ENCODE measurements at regions not wholly inside any gene's neighbourhood (a gene's known extent, or its start where the extent isn't known, plus 50 kb on each side); places are given as distances from the start of the nearest gene placed in this dataset.

DNA sequence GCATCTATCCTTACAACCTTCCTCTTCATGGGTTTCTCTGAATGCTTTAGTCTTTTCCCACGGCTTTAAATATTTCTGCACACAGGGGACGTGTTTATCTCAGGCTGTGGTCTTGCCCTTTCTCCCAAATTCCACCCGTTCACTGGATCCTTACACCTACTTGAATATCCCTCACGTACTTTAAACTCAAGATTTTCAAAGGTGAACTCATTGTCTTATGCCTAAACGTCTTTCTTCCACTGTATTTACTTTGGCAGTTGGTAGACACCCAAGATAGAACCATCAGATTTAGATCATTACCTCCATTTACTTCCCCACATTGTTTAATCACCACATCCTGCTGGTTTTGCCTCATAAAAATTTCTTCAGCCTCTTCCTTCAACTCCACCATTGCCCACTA lies 269.2 kb downstream of the CBLL2 start:
- Histone ChIP-seq H3K27me3 (no peaks in the 10 kb centered on the region), H3K36me3 (replicated peaks in 1 of 2; ENCODE audit: insufficient read depth in 1 of 2, low read depth in 2 of 2) (no peaks in the 10 kb centered on the region), H3K4me3 (no peak overlapping the region), H3K4me1 (no peaks in the 10 kb centered on the region), H3K9me3 (no peaks in the 10 kb centered on the region), H3K27ac (no peak overlapping the region)
- 46 to 55% methylated on average over 5 of the region's 5 CpGs for WGBS, 2 donors
- intact Hi-C loops (cut with DNase I), result no loop called here
- TF ChIP-seq, protein P1, sequence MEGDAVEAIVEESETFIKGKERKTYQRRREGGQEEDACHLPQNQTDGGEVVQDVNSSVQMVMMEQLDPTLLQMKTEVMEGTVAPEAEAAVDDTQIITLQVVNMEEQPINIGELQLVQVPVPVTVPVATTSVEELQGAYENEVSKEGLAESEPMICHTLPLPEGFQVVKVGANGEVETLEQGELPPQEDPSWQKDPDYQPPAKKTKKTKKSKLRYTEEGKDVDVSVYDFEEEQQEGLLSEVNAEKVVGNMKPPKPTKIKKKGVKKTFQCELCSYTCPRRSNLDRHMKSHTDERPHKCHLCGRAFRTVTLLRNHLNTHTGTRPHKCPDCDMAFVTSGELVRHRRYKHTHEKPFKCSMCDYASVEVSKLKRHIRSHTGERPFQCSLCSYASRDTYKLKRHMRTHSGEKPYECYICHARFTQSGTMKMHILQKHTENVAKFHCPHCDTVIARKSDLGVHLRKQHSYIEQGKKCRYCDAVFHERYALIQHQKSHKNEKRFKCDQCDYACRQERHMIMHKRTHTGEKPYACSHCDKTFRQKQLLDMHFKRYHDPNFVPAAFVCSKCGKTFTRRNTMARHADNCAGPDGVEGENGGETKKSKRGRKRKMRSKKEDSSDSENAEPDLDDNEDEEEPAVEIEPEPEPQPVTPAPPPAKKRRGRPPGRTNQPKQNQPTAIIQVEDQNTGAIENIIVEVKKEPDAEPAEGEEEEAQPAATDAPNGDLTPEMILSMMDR (IDR thresholded peaks at IDR 0.05), result no peak
- no peak for TF ChIP-seq POLR2A (IDR thresholded peaks at IDR 0.05)
- DNase-seq, result no peak
- no peak for ATAC-seq

DNA sequence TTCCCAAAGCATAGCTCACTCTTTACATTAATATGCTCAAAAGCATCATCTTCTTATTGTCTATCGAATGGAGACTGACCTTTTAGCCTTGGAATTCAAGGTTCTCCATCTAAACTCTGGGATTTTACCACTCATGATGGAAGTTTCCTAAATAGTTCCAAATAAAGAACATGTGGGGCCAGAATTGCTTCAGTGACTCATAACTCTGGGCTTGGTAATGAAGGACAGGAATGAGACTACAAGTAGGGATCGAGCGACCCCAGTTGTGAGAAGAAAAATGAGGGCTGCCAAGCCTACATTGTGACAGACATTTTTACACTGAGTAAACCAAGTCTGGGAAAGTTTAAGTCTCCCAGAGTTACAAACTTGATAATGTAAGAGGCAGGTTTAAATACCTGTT lies 269.9 kb downstream of the CBLL2 start:
- ATAC-seq, result no peak
- Histone ChIP-seq H3K27me3 (no peaks in the 10 kb centered on the region), H3K36me3 (replicated peaks in 1 of 2; ENCODE audit: insufficient read depth in 1 of 2, low read depth in 2 of 2) (no peaks in the 10 kb centered on the region), H3K4me3 (no peak overlapping the region), H3K4me1 (no peaks in the 10 kb centered on the region), H3K9me3 (no peaks in the 10 kb centered on the region), H3K27ac (no peak overlapping the region)
- no peak for DNase-seq
- WGBS, 2 donors, result 73 to 78% methylated on average over 3 of the region's 3 CpGs
- TF ChIP-seq, protein P1 (IDR thresholded peaks at IDR 0.05), result no peak
- no peak for TF ChIP-seq POLR2A (IDR thresholded peaks at IDR 0.05)
- intact Hi-C loops (cut with DNase I), result no loop called here

DNA sequence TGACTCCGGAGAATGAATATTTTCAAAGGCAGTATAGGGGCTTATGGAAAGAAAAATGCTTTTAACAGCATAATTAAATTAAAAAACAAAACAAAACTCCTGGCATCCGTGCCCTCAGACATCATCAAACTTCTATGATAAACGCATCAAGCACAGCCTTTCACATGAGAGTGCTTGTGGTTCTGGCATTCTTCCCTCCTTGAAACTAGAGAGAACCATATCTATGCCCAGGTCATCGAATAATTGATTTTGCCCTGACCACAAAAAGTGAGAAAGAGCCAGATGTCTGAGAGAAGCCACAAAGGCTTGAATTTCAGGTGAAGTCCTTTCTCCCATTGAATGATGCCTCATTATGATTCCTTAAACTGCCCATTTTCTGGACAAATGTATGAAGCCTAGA lies 286.8 kb downstream of the CBLL2 start:
- H3K4me3 ChIP-seq, result no peak overlapping the region
- DNase-seq (no peak), ATAC-seq (no peak)
- intact Hi-C loops (cut with DNase I), result no loop called here
- WGBS, 2 donors, result 56 to 59% methylated on average over 4 of the region's 4 CpGs
- H3K27ac ChIP-seq, result no peak overlapping the region
- no peaks in the 10 kb centered on the region for H3K4me1 ChIP-seq
- H3K36me3 ChIP-seq (replicated peaks in 1 of 2; ENCODE audit: insufficient read depth in 1 of 2, low read depth in 2 of 2), result no peaks in the 10 kb centered on the region
- H3K27me3 ChIP-seq, result no peaks in the 10 kb centered on the region
- no peaks in the 10 kb centered on the region for H3K9me3 ChIP-seq
- TF ChIP-seq POLR2A (IDR thresholded peaks at IDR 0.05), result no peak
- TF ChIP-seq, protein P1 (IDR thresholded peaks at IDR 0.05), result no peak

DNA sequence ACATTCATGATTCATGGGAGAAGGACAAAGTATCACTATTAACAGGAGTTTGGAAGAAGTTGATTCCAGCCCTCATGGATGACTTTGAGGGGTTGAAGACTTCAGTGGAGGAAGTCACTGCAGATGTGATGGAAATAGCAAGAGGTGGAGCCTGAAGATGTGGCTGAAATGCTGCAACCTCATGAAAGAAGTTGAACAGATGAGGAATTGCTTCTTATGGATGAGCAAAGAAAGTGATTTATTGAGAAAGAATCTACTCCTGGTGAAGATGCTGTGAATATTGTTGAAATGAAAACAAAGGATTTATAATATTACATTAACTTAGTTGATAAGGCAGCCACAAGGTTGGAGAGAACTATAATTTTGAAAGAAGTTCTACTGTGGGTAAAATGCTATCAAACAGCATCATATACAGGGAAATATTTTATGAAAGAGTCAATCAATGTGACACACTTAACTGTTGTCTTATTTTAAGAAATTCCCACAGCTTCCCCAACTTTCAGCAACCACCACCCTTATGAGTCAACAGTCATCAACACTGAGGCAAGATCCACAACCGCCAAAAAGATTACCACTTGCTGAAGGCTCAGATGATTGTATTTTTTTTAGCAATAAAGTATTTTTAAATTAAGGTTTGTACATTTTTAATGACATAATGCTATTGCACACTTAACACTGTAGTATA lies 302.6 kb downstream of the CBLL2 start:
- Histone ChIP-seq H3K36me3 (replicated peaks in 1 of 2; ENCODE audit: insufficient read depth in 1 of 2, low read depth in 2 of 2) (no peaks in the 10 kb centered on the region), H3K27ac (no peak overlapping the region), H3K9me3 (no peaks in the 10 kb centered on the region), H3K27me3 (no peaks in the 10 kb centered on the region), H3K4me1 (no peaks in the 10 kb centered on the region), H3K4me3 (no peak overlapping the region)
- DNase-seq (no peak), ATAC-seq (no peak)
- TF ChIP-seq, protein P1 (IDR thresholded peaks at IDR 0.05), result no peak
- WGBS, 2 donors, result 71 to 89% methylated on average over 1 of the region's 1 CpG
- intact Hi-C loops (cut with DNase I), result no loop called here

DNA sequence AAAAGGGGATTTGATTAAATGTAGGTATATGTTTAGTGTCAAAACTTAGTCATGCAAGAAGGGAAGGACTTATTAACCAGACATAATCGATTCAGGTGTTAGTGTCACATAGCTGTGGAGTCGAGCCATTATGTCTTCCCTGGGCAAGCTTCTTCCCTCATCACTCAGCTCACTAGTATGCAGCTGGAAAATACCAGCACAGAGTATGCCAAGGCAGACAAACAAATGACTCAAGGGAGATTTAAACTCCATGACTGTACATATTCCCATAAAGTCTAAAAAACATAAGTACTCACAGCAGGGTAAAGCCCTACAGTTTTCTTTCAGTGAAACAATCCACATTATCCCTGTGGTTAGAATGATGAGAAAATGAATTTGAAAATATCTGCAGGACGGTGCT lies 304.5 kb downstream of the CBLL2 start:
- 26 to 59% methylated on average over 3 of the region's 3 CpGs for WGBS, 2 donors
- H3K36me3 ChIP-seq (replicated peaks in 1 of 2; ENCODE audit: insufficient read depth in 1 of 2, low read depth in 2 of 2), result no peaks in the 10 kb centered on the region
- no peaks in the 10 kb centered on the region for H3K4me1 ChIP-seq
- intact Hi-C loops (cut with DNase I), result no loop called here
- TF ChIP-seq, protein P1 (IDR thresholded peaks at IDR 0.05), result no peak
- TF ChIP-seq POLR2A (IDR thresholded peaks at IDR 0.05), result no peak
- DNase-seq, result no peak
- no peak for ATAC-seq
- no peaks in the 10 kb centered on the region for H3K27me3 ChIP-seq
- H3K4me3 ChIP-seq, result no peak overlapping the region
- no peak overlapping the region for H3K27ac ChIP-seq
- no peaks in the 10 kb centered on the region for H3K9me3 ChIP-seq

Measured in body of pancreas (tissue), 4 donors.